IMR-90 (cell line): ENCODE measurements at regions not wholly inside any gene's neighbourhood (a gene's known extent, or its start where the extent isn't known, plus 50 kb on each side); places are given as distances from the start of the nearest gene placed in this dataset.
A peak's percentile ranks its signal among the peaks of the same experiment; 100 is the strongest.

Experiments used
- ATAC-seq: fragments of 200-7000 bp; cut with Tn5 transposase; 2 replicates; pipeline ENCODE4 v1.9.1; 2020; ENCODE audit warnings: low read depth, mild to moderate bottlenecking, moderate library complexity
- BruUV-seq: library from RNA; stranded (reverse); fragments of 400-500 nt; replicated peaks from 2 replicates; lab custom pipeline; 2021; lab: Mats Ljungman, UMichigan
- CTCF ChIA-PET: fragments of 300-600 bp; formaldehyde crosslinking; extraction: SDS; loops from one replicate; lab custom pipeline; 2021; ENCODE audit warnings: antibody characterized with exemption; lab: Yijun Ruan, JAX
- POLR2A ChIA-PET: fragments of 300-600 bp; sonication (Branson Sonifier 250); formaldehyde crosslinking; loops from one replicate; lab custom pipeline; 2022; ENCODE audit warnings: antibody characterized with exemption; ENCODE audit not compliant: unreplicated experiment; lab: Charles Lee
- DNase-seq: peaks from one replicate; pipeline ENCODE4 v3.0.0; 2013
- H2AFZ ChIP-seq: replicated peaks from 2 replicates; pipeline ENCODE3; 2013; ENCODE audit warnings: low read length, mild to moderate bottlenecking; ENCODE audit not compliant: poor library complexity
- H2AK5ac ChIP-seq: 2 replicates; pipeline ENCODE4 v1.6.1; 2013; ENCODE audit warnings: low read depth, low read length, inconsistent platforms
- H2AK9ac ChIP-seq: replicated peaks from 2 replicates; pipeline ENCODE3; 2013; ENCODE audit warnings: mild to moderate bottlenecking, low read depth, low read length, moderate library complexity; ENCODE audit not compliant: poor library complexity
- H2BK120ac ChIP-seq: 2 replicates; pipeline ENCODE4 v1.6.1; 2013; ENCODE audit warnings: low read depth, low read length, inconsistent platforms
- H2BK15ac ChIP-seq: 3 replicates; pipeline ENCODE4 v1.6.1; 2013; ENCODE audit warnings: low read depth, low read length, inconsistent platforms
- H2BK20ac ChIP-seq: 2 replicates; pipeline ENCODE4 v1.6.1; 2013; ENCODE audit warnings: low read depth, mild to moderate bottlenecking, inconsistent platforms, low read length, moderate library complexity
- H2BK5ac ChIP-seq: 2 replicates; pipeline ENCODE4 v1.6.1; 2013; ENCODE audit warnings: mild to moderate bottlenecking, low read depth, low read length, inconsistent platforms; ENCODE audit not compliant: poor library complexity, severe bottlenecking
- H3K14ac ChIP-seq: replicated peaks from 2 replicates; pipeline ENCODE4 v1.6.1; 2013; ENCODE audit warnings: low read depth, low read length, inconsistent platforms
- H3K18ac ChIP-seq: 2 replicates; pipeline ENCODE4 v1.6.1; 2013; ENCODE audit warnings: low read depth, low read length, control low read depth
- H3K23ac ChIP-seq: 2 replicates; pipeline ENCODE4 v1.6.1; 2013; ENCODE audit warnings: low read depth, low read length, inconsistent platforms
- H3K27ac ChIP-seq: 2 replicates; pipeline ENCODE4 v1.5.1; 2013; ENCODE audit warnings: mild to moderate bottlenecking, control low read depth, low read length; ENCODE audit not compliant: insufficient read depth
- H3K27me3 ChIP-seq: 2 replicates; pipeline ENCODE4 v1.6.1; 2013; ENCODE audit warnings: low read length; ENCODE audit not compliant: control insufficient read depth, insufficient read depth
- H3K36me3 ChIP-seq: 2 replicates; pipeline ENCODE4 v1.6.1; 2013; ENCODE audit warnings: low read length, mixed read lengths; ENCODE audit not compliant: control insufficient read depth, insufficient read depth
- H3K4ac ChIP-seq: 2 replicates; pipeline ENCODE4 v1.6.1; 2013; ENCODE audit warnings: low read depth, low read length, inconsistent platforms
- H3K4me1 ChIP-seq: 2 replicates; pipeline ENCODE4 v1.6.1; 2013; ENCODE audit warnings: low read length, mixed read lengths; ENCODE audit not compliant: control insufficient read depth, insufficient read depth
- H3K4me2 ChIP-seq: 2 replicates; pipeline ENCODE4 v1.6.1; 2013; ENCODE audit warnings: low read depth, mild to moderate bottlenecking, control low read depth, low read length, moderate library complexity
- H3K4me3 ChIP-seq: 2 replicates; pipeline ENCODE4 v1.5.1; 2013; ENCODE audit warnings: low read depth, mild to moderate bottlenecking, control low read depth, low read length, moderate library complexity; ENCODE audit not compliant: insufficient read depth
- H3K56ac ChIP-seq: 2 replicates; pipeline ENCODE4 v1.6.1; 2013; ENCODE audit warnings: low read length, inconsistent platforms; ENCODE audit not compliant: insufficient read depth; ENCODE audit errors: extremely low read depth
- H3K79me1 ChIP-seq, 2 experiments: 2 replicates each; pipeline ENCODE4 v1.6.1; 2013; ENCODE audit warnings: low read length in 2 of 2, inconsistent platforms in 1 of 2, low read depth in 1 of 2
- H3K9ac ChIP-seq: 2 replicates; pipeline ENCODE4 v1.6.1; 2013; ENCODE audit warnings: low read depth, low read length, control low read depth
- H3K9me1 ChIP-seq: 2 replicates; pipeline ENCODE4 v1.6.1; 2013; ENCODE audit warnings: low read length, inconsistent platforms; ENCODE audit not compliant: insufficient read depth
- H3K9me3 ChIP-seq: 2 replicates; pipeline ENCODE4 v1.6.1; 2013; ENCODE audit warnings: low read length; ENCODE audit not compliant: control insufficient read depth, insufficient read depth
- H4K20me1 ChIP-seq: 2 replicates; pipeline ENCODE4 v1.6.1; 2013; ENCODE audit warnings: low read length, inconsistent platforms; ENCODE audit not compliant: insufficient read depth
- H4K5ac ChIP-seq: 2 replicates; pipeline ENCODE4 v1.6.1; 2013; ENCODE audit warnings: mild to moderate bottlenecking, low read depth, low read length, control low read depth
- H4K8ac ChIP-seq, 2 experiments: 2 replicates each; pipeline ENCODE4 v1.6.1; 2013; ENCODE audit warnings: low read depth in 2 of 2, low read length in 2 of 2, control low read depth in 1 of 2, inconsistent platforms in 1 of 2
- H4K91ac ChIP-seq: 2 replicates; pipeline ENCODE4 v1.6.1; 2013; ENCODE audit warnings: low read depth, low read length, inconsistent platforms; ENCODE audit not compliant: insufficient read depth
- BHLHE40 ChIP-seq: fragments of 150-350 bp; IDR thresholded peaks from 2 replicates; pipeline ENCODE4 v1.6.1; 2016; ENCODE audit warnings: mild to moderate bottlenecking, low read depth, low read length
- CHD1 ChIP-seq: IDR thresholded peaks from 2 replicates; pipeline ENCODE4 v1.6.1; 2012; ENCODE audit warnings: low read depth, low read length, improper control_type of control experiment
- CTCF ChIP-seq: conservative IDR thresholded peaks from 2 replicates; pipeline ENCODE4 v1.5.1; 2012; ENCODE audit warnings: mild to moderate bottlenecking, low read depth, low read length, improper control_type of control experiment
- ELK1 ChIP-seq: fragments of 150-350 bp; IDR thresholded peaks from 2 replicates; pipeline ENCODE4 v1.6.1; 2016; ENCODE audit warnings: low read depth, mild to moderate bottlenecking, low read length, moderate library complexity, borderline replicate concordance
- FOS ChIP-seq: fragments of 150-350 bp; IDR thresholded peaks from 2 replicates; pipeline ENCODE4 v1.6.1; 2016; ENCODE audit warnings: low read depth, low read length
- MAFK ChIP-seq: IDR thresholded peaks from 2 replicates; pipeline ENCODE4 v1.6.1; 2012; ENCODE audit warnings: low read depth, low read length, improper control_type of control experiment
- MXI1 ChIP-seq: IDR thresholded peaks from 2 replicates; pipeline ENCODE4 v1.6.1; 2012; ENCODE audit warnings: low read depth, mild to moderate bottlenecking, low read length, moderate library complexity, borderline replicate concordance
- NFE2L2 ChIP-seq: fragments of 150-350 bp; IDR thresholded peaks from 2 replicates; pipeline ENCODE4 v1.6.1; 2016; ENCODE audit warnings: low read depth, mild to moderate bottlenecking, low read length
- POLR2A ChIP-seq: IDR thresholded peaks from 2 replicates; pipeline ENCODE4 v1.6.1; 2012; ENCODE audit warnings: mild to moderate bottlenecking, low read depth, low read length
- RAD21 ChIP-seq: IDR thresholded peaks from 2 replicates; pipeline ENCODE4 v1.6.1; 2012; ENCODE audit warnings: low read length, improper control_type of control experiment
- RCOR1 ChIP-seq: IDR thresholded peaks from 2 replicates; pipeline ENCODE4 v1.6.1; 2012; ENCODE audit warnings: mild to moderate bottlenecking, low read length, improper control_type of control experiment; ENCODE audit not compliant: insufficient replicate concordance
- RFX5 ChIP-seq: IDR thresholded peaks from 2 replicates; pipeline ENCODE4 v1.8.0; 2012; ENCODE audit warnings: low read depth, mild to moderate bottlenecking, low read length, moderate library complexity
- SMC3 ChIP-seq: fragments of 150-350 bp; IDR thresholded peaks from 2 replicates; pipeline ENCODE4 v1.6.1; 2016; ENCODE audit warnings: low read depth, mild to moderate bottlenecking, antibody characterized with exemption, low read length, moderate library complexity
- USF2 ChIP-seq: fragments of 150-350 bp; IDR thresholded peaks from 2 replicates; pipeline ENCODE4 v1.6.1; 2017; ENCODE audit warnings: mild to moderate bottlenecking, antibody characterized with exemption, low read length, low read depth
- WGBS, 2 experiments: methylation state at CpG; one replicate each; pipeline versions ENCODE4 v1.1.5 to v1.1.7; 2013; ENCODE audit warnings: missing lambda C conversion rate in 2 of 2; ENCODE audit not compliant: insufficient read length in 1 of 2; ENCODE audit errors: extremely low coverage in 2 of 2; 5-methylcytosine and 5-hydroxymethylcytosine counted together
- dilution Hi-C: fragments of 300-500 bp; cut with HindIII; formaldehyde crosslinking; loops from one replicate; pipeline ENCODE4 v1.14.3; 2018; ENCODE audit warnings: low sequenced_read_pairs; ENCODE audit not compliant: unreplicated experiment
- in situ Hi-C: fragments of 300-500 bp; cut with MboI; formaldehyde crosslinking; loops from 3 replicates; pipeline ENCODE4 v1.14.3; 2019; ENCODE audit warnings: low sequenced_read_pairs, inconsistent platforms, mixed read lengths
- intact Hi-C: fragments of 100-400 bp; cut with micrococcal nuclease; formaldehyde crosslinking; loops from 2 replicates; pipeline ENCODE4 v1.10.0; 2022

GRCh38 chr1:235022341-235022980 is 106.2 kb downstream of the TOMM20 start:
- H4K8ac ChIP-seq: peak overlapping the region in 1 of 2 experiments; percentile 0; a peak in 1 of 4 replicates
- H3K4me2 ChIP-seq: no peak overlapping the region
- H2BK5ac ChIP-seq: no peak overlapping the region
- no peak overlapping the region; the same call in 1 of the 2 replicates for H2AK5ac ChIP-seq
- no peaks in the 10 kb centered on the region for H3K27me3 ChIP-seq
- peak overlapping the region; percentile 46 for H3K4ac ChIP-seq
- no peak overlapping the region for H3K23ac ChIP-seq
- peaks cover 5% of the 10 kb centered on the region for H3K9me3 ChIP-seq
- H3K9ac ChIP-seq: no peak overlapping the region
- DNase-seq: peak; percentile 22
- no peaks in the 10 kb centered on the region for H3K79me1 ChIP-seq
- peak overlapping the region; percentile 12; the same call in 1 of the 2 replicates for H4K5ac ChIP-seq
- no peak overlapping the region for H2AK9ac ChIP-seq
- H2BK20ac ChIP-seq: peak overlapping the region; percentile 32; the same call in 1 of the 2 replicates
- peak overlapping the region; percentile 8; the same call in 1 of the 2 replicates for H4K91ac ChIP-seq
- ChIA-PET POLR2A (no interaction called here), CTCF (no interaction called here)
- no TSS peak for BruUV-seq
- WGBS, 2 experiments: 44% methylated on average over 9 of the region's 12 CpGs; no CpG with 5 or more reads in 1 of the 2 experiments
- H2BK120ac ChIP-seq: 0 out of 2 replicates have a peak overlapping the region, but pooled peaks have one; percentile 0
- TF ChIP-seq MAFK: no peak
- TF ChIP-seq ELK1: no peak
- no peak for TF ChIP-seq RFX5
- no peak for TF ChIP-seq FOS
- TF ChIP-seq RCOR1: no peak
- TF ChIP-seq CHD1: no peak
- TF ChIP-seq RAD21: no peak
- no peak for TF ChIP-seq BHLHE40
- no peak for TF ChIP-seq CTCF
- no peak for TF ChIP-seq MXI1
- no peak for TF ChIP-seq USF2
- TF ChIP-seq NFE2L2: no peak
- TF ChIP-seq POLR2A: no peak
- no peak for TF ChIP-seq SMC3
- H2AFZ ChIP-seq: no peak overlapping the region
- intact Hi-C loops (no loop called here), in situ Hi-C loops (no loop called here), dilution Hi-C loops (no loop called here)
- peak overlapping the region; percentile 12; the same call in 1 of the 3 replicates for H2BK15ac ChIP-seq
- H4K20me1 ChIP-seq: no peaks in the 10 kb centered on the region
- H3K4me3 ChIP-seq: no peak overlapping the region
- H3K18ac ChIP-seq: peak overlapping the region; percentile 10; the same call in 1 of the 2 replicates
- no peak overlapping the region for H3K56ac ChIP-seq
- H3K14ac ChIP-seq: peak overlapping the region; percentile 21
- H3K9me1 ChIP-seq: peaks cover 6% of the 10 kb centered on the region; the same call in 1 of the 2 replicates
- H3K4me1 ChIP-seq: peaks cover 3% of the 10 kb centered on the region
- no peak overlapping the region for H3K27ac ChIP-seq
- peak; percentile 31; the same call in 1 of the 2 replicates for ATAC-seq
- no peaks in the 10 kb centered on the region for H3K36me3 ChIP-seq
